ENCODE measurements at regions not wholly inside any gene's neighbourhood (a gene's known extent, or its start where the extent isn't known, plus 50 kb on each side); places are given as distances from the start of the nearest gene placed in this dataset.

DNA sequence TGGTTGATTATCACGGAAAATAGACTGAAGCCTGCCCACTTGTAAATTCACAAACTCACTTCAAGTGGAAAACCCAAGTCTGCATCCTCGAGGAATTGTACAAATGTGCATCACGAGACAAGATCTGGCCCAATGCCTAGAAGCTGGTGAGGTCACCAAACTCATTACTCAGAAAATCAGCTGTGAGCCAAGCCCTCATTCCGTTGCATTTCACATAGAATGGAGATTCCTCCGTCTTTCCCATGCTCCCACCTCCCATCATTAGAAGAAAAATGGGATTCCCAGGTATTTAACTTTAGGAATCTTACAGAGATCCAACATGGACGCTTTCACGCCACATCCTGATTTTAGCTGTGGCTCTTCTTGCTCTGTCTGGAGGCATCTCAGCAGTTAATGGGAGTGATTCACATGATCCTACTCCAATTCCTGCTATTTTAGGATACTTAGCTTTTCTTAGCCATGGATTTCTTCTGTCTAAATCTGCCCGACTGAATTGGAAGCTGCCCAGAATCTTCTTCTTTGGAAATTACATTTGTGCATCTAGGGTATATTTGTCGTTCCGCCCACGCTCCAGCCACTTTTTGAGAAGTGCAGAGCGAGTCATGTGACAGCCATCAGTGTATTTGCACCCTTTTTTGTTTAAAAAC lies 68.7 kb upstream of the STMND1 start:
- no peak for TF ChIP-seq TAF1 (IDR thresholded peaks at IDR 0.05; ENCODE audit: borderline replicate concordance, low read depth, low read length)
- TF ChIP-seq POLR2A (IDR thresholded peaks at IDR 0.05; ENCODE audit: low read depth, low read length): no peak
